Loucy (cell line): ENCODE measurements at regions not wholly inside any gene's neighbourhood (a gene's known extent, or its start where the extent isn't known, plus 50 kb on each side); places are given as distances from the start of the nearest gene placed in this dataset.

Source experiments
- CTCF ChIP-seq: fragments of 200-600 bp; sonication (generic); conservative IDR thresholded peaks from 2 replicates; pipeline ENCODE4 v1.5.1; 2014; ENCODE audit warnings: mild to moderate bottlenecking, antibody characterized with exemption, low read length
- EZH2phosphoT487 ChIP-seq: fragments of 200-600 bp; IDR thresholded peaks from 2 replicates; pipeline ENCODE4 v1.6.1; 2018; ENCODE audit warnings: antibody characterized with exemption, mild to moderate bottlenecking, moderate library complexity, borderline replicate concordance

GRCh38 chr12:67598598-67598997, 49.9 kb upstream of the DYRK2 start:
- no peak for TF ChIP-seq CTCF
- TF ChIP-seq EZH2phosphoT487, result no peak
